ENCODE measurements at regions not wholly inside any gene's neighbourhood (a gene's known extent, or its start where the extent isn't known, plus 50 kb on each side); places are given as distances from the start of the nearest gene placed in this dataset.

DNA sequence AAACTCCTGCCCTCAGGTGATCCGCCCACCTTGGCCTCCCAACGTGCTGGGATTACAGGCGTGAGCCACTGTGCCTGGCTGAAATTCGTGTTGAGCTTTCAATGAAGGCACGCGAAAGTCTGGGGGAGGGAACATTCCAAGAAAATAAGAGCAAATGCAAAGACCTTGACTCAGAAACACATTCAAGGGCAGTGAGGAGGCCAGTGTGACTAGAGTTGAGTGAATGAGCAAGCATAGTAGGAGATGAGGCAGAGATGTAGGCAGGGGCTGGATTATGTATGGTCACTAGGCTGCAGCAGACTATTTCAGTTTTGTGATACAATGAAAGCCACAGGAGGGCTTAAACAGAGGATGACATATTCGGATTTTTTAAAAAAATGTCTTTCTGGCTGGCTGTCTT lies 67.0 kb downstream of the SCN11A start:
- TF ChIP-seq, protein P1, sequence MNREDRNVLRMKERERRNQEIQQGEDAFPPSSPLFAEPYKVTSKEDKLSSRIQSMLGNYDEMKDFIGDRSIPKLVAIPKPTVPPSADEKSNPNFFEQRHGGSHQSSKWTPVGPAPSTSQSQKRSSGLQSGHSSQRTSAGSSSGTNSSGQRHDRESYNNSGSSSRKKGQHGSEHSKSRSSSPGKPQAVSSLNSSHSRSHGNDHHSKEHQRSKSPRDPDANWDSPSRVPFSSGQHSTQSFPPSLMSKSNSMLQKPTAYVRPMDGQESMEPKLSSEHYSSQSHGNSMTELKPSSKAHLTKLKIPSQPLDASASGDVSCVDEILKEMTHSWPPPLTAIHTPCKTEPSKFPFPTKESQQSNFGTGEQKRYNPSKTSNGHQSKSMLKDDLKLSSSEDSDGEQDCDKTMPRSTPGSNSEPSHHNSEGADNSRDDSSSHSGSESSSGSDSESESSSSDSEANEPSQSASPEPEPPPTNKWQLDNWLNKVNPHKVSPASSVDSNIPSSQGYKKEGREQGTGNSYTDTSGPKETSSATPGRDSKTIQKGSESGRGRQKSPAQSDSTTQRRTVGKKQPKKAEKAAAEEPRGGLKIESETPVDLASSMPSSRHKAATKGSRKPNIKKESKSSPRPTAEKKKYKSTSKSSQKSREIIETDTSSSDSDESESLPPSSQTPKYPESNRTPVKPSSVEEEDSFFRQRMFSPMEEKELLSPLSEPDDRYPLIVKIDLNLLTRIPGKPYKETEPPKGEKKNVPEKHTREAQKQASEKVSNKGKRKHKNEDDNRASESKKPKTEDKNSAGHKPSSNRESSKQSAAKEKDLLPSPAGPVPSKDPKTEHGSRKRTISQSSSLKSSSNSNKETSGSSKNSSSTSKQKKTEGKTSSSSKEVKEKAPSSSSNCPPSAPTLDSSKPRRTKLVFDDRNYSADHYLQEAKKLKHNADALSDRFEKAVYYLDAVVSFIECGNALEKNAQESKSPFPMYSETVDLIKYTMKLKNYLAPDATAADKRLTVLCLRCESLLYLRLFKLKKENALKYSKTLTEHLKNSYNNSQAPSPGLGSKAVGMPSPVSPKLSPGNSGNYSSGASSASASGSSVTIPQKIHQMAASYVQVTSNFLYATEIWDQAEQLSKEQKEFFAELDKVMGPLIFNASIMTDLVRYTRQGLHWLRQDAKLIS (CRISPR knock-in tag; IDR thresholded peaks at IDR 0.05; ENCODE audit: borderline replicate concordance) = no peak
- TF ChIP-seq, protein P2, sequence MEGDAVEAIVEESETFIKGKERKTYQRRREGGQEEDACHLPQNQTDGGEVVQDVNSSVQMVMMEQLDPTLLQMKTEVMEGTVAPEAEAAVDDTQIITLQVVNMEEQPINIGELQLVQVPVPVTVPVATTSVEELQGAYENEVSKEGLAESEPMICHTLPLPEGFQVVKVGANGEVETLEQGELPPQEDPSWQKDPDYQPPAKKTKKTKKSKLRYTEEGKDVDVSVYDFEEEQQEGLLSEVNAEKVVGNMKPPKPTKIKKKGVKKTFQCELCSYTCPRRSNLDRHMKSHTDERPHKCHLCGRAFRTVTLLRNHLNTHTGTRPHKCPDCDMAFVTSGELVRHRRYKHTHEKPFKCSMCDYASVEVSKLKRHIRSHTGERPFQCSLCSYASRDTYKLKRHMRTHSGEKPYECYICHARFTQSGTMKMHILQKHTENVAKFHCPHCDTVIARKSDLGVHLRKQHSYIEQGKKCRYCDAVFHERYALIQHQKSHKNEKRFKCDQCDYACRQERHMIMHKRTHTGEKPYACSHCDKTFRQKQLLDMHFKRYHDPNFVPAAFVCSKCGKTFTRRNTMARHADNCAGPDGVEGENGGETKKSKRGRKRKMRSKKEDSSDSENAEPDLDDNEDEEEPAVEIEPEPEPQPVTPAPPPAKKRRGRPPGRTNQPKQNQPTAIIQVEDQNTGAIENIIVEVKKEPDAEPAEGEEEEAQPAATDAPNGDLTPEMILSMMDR (IDR thresholded peaks at IDR 0.05) = no peak
- TF ChIP-seq, protein P3, sequence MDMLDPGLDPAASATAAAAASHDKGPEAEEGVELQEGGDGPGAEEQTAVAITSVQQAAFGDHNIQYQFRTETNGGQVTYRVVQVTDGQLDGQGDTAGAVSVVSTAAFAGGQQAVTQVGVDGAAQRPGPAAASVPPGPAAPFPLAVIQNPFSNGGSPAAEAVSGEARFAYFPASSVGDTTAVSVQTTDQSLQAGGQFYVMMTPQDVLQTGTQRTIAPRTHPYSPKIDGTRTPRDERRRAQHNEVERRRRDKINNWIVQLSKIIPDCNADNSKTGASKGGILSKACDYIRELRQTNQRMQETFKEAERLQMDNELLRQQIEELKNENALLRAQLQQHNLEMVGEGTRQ (CRISPR knock-in tag; IDR thresholded peaks at IDR 0.05) = no peak
- TF ChIP-seq GABPB1 (CRISPR knock-in tag; IDR thresholded peaks at IDR 0.05) = no peak
- TF ChIP-seq, protein P4, sequence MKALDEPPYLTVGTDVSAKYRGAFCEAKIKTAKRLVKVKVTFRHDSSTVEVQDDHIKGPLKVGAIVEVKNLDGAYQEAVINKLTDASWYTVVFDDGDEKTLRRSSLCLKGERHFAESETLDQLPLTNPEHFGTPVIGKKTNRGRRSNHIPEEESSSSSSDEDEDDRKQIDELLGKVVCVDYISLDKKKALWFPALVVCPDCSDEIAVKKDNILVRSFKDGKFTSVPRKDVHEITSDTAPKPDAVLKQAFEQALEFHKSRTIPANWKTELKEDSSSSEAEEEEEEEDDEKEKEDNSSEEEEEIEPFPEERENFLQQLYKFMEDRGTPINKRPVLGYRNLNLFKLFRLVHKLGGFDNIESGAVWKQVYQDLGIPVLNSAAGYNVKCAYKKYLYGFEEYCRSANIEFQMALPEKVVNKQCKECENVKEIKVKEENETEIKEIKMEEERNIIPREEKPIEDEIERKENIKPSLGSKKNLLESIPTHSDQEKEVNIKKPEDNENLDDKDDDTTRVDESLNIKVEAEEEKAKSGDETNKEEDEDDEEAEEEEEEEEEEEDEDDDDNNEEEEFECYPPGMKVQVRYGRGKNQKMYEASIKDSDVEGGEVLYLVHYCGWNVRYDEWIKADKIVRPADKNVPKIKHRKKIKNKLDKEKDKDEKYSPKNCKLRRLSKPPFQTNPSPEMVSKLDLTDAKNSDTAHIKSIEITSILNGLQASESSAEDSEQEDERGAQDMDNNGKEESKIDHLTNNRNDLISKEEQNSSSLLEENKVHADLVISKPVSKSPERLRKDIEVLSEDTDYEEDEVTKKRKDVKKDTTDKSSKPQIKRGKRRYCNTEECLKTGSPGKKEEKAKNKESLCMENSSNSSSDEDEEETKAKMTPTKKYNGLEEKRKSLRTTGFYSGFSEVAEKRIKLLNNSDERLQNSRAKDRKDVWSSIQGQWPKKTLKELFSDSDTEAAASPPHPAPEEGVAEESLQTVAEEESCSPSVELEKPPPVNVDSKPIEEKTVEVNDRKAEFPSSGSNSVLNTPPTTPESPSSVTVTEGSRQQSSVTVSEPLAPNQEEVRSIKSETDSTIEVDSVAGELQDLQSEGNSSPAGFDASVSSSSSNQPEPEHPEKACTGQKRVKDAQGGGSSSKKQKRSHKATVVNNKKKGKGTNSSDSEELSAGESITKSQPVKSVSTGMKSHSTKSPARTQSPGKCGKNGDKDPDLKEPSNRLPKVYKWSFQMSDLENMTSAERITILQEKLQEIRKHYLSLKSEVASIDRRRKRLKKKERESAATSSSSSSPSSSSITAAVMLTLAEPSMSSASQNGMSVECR (CRISPR knock-in tag; IDR thresholded peaks at IDR 0.05; ENCODE audit: borderline replicate concordance) = no peak

Measured in WTC11 (cell line).